PC-9 (cell line): ENCODE measurements at regions not wholly inside any gene's neighbourhood (a gene's known extent, or its start where the extent isn't known, plus 50 kb on each side); places are given as distances from the start of the nearest gene placed in this dataset.

ENCODE experiments used
- BruUV-seq: library from RNA; stranded (reverse); fragments of 400-500 nt; replicated peaks from 2 replicates; lab custom pipeline; 2021; lab: Mats Ljungman, UMichigan
- CTCF ChIA-PET: fragments of 300-600 bp; sonication (Branson Sonifier 250); formaldehyde crosslinking; loops from one replicate; lab custom pipeline; 2022; ENCODE audit warnings: antibody characterized with exemption; lab: Charles Lee
- POLR2A ChIA-PET: fragments of 300-600 bp; sonication (Branson Sonifier 250); formaldehyde crosslinking; loops from one replicate; lab custom pipeline; 2022; ENCODE audit warnings: antibody characterized with exemption; ENCODE audit not compliant: unreplicated experiment; lab: Charles Lee
- DNase-seq, 2 experiments: peaks; one replicate each; pipeline versions ENCODE4 v3.0.0 to v3.0.0-alpha.2; 2015 to 2022; ENCODE audit warnings: mixed read lengths in 1 of 2
- H2AFZ ChIP-seq: fragments of 200-600 bp; sonication (generic); 2 replicates; pipeline ENCODE4 v1.8.1; 2017; ENCODE audit warnings: antibody characterized with exemption
- H3F3A ChIP-seq: fragments of 200-600 bp; sonication (generic); 2 replicates; pipeline ENCODE4 v1.8.1; 2017; ENCODE audit warnings: antibody characterized with exemption, mild to moderate bottlenecking, low read depth; ENCODE audit not compliant: insufficient read depth
- H3K27ac ChIP-seq: fragments of 200-600 bp; sonication (generic); 2 replicates; pipeline ENCODE4 v1.6.1; 2016; ENCODE audit warnings: mixed run types
- H3K27me3 ChIP-seq: fragments of 200-600 bp; sonication (generic); 2 replicates; pipeline ENCODE4 v1.6.1; 2016; ENCODE audit warnings: low read depth, mixed run types; ENCODE audit not compliant: insufficient read depth
- H3K36me3 ChIP-seq: fragments of 200-600 bp; sonication (generic); 2 replicates; pipeline ENCODE4 v1.6.1; 2016; ENCODE audit warnings: low read depth, mixed run types
- H3K4me1 ChIP-seq: fragments of 200-600 bp; sonication (generic); replicated peaks from 2 replicates; pipeline ENCODE4 v1.6.1; 2016; ENCODE audit warnings: mixed run types; ENCODE audit not compliant: insufficient read depth
- H3K4me2 ChIP-seq: fragments of 200-600 bp; sonication (generic); 2 replicates; pipeline ENCODE4 v1.6.1; 2017; ENCODE audit warnings: mixed run types
- H3K4me3 ChIP-seq: fragments of 200-600 bp; sonication (generic); 2 replicates; pipeline ENCODE4 v1.6.1; 2016; ENCODE audit warnings: mixed run types
- H3K79me2 ChIP-seq: fragments of 200-600 bp; sonication (generic); 2 replicates; pipeline ENCODE4 v1.6.1; 2017; ENCODE audit warnings: low read depth, mixed run types
- H3K9me2 ChIP-seq: fragments of 200-600 bp; sonication (generic); 2 replicates; pipeline ENCODE4 v1.8.1; 2017; ENCODE audit warnings: mild to moderate bottlenecking; ENCODE audit not compliant: insufficient read depth
- H3K9me3 ChIP-seq: fragments of 200-600 bp; sonication (generic); 2 replicates; pipeline ENCODE4 v1.8.1; 2016; ENCODE audit warnings: low read depth; ENCODE audit not compliant: insufficient read depth
- H4K20me1 ChIP-seq: fragments of 200-600 bp; sonication (generic); 2 replicates; pipeline ENCODE4 v1.8.1; 2017; ENCODE audit not compliant: insufficient read depth
- EZH2 ChIP-seq: fragments of 200-600 bp; sonication (generic); IDR thresholded peaks from 2 replicates; pipeline ENCODE4 v1.8.0; 2017; ENCODE audit warnings: antibody characterized with exemption, low read depth
- intact Hi-C: fragments of 100-400 bp; cut with micrococcal nuclease; formaldehyde crosslinking; loops from one replicate; pipeline ENCODE4 v1.10.0; 2022; ENCODE audit not compliant: unreplicated experiment
- TF ChIP-seq, protein P1 (sequence below): fragments of 200-600 bp; sonication (generic); conservative IDR thresholded peaks from 2 replicates; pipeline ENCODE4 v1.6.1; 2017; ENCODE audit warnings: mixed run types, antibody characterized with exemption, mild to moderate bottlenecking, moderate library complexity

DNA sequence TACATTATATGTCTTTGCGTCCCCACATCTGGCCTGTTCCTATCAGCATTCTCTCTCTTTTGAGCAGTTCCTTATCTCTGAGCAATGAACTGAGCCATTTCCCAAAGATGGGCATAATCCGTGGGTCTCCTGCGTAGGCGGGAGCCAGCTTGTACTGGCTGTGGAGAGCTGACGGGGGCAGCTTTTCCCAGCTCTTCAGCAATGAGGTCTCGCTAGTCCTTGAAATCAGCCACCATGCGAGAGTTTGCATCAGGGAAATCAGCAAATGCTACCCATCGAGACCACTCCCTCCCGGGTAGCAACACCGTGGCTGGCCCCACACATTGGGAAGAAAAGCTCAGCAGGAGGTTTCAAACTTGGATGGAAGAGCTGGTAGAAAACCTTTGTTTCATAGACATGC, 51.9 kb upstream of the FAM180A start:
- H3K9me2 ChIP-seq, result no peaks in the 10 kb centered on the region
- H3K9me3 ChIP-seq, result no peaks in the 10 kb centered on the region
- no TSS peak for BruUV-seq
- H3K4me1 ChIP-seq, result peaks cover 14% of the 10 kb centered on the region
- ChIA-PET CTCF (interaction anchor here (0.7 kb wide), 1 partner anchor 129 kb away, joined by 4 read pairs; no protein-coding TSS in a partner anchor), POLR2A (no interaction called here)
- H3K79me2 ChIP-seq, result no peaks in the 10 kb centered on the region
- peak overlapping the region; percentile 62; the same call in 1 of the 2 replicates for H2AFZ ChIP-seq
- no peaks in the 10 kb centered on the region for H4K20me1 ChIP-seq
- no peaks in the 10 kb centered on the region for H3K36me3 ChIP-seq
- no peak overlapping the region; the same call in 1 of the 2 replicates for H3K4me3 ChIP-seq
- H3K4me2 ChIP-seq, result peak overlapping the region; percentile 45
- no peak for DNase-seq
- no peaks in the 10 kb centered on the region for H3K27me3 ChIP-seq
- H3F3A ChIP-seq, result no peaks in the 10 kb centered on the region
- no peak for TF ChIP-seq EZH2
- TF ChIP-seq, protein P1, sequence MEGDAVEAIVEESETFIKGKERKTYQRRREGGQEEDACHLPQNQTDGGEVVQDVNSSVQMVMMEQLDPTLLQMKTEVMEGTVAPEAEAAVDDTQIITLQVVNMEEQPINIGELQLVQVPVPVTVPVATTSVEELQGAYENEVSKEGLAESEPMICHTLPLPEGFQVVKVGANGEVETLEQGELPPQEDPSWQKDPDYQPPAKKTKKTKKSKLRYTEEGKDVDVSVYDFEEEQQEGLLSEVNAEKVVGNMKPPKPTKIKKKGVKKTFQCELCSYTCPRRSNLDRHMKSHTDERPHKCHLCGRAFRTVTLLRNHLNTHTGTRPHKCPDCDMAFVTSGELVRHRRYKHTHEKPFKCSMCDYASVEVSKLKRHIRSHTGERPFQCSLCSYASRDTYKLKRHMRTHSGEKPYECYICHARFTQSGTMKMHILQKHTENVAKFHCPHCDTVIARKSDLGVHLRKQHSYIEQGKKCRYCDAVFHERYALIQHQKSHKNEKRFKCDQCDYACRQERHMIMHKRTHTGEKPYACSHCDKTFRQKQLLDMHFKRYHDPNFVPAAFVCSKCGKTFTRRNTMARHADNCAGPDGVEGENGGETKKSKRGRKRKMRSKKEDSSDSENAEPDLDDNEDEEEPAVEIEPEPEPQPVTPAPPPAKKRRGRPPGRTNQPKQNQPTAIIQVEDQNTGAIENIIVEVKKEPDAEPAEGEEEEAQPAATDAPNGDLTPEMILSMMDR, result no peak
- intact Hi-C loops, result loop anchor here (2.0 to 5.0 kb wide), 4 partner anchors 128 to 607 kb away; partner anchors contain the start of gene STMP1
- H3K27ac ChIP-seq, result no peak overlapping the region

DNA sequence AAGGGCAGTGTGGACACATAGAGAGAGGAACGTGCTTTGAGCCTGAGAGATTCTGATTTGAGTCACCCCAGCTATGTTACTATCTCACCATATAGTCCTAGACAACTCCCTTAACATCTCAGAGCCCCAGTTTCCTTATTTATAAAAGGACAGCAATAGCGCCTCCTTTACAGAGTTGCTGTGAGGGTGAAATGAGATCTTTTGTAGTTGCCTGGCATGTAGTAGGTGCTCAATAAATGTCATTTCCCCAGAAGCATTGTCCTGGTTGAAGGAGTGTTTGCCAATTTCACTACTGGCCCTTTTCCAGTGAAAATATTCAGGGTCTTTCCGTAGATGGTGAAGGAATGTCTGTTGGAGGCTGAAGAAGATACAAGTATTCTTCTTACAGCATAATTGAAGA, 51.3 kb upstream of the FAM180A start:
- Histone ChIP-seq H3K4me1 (peaks cover 14% of the 10 kb centered on the region), H2AFZ (no peak overlapping the region), H3K4me2 (no peak overlapping the region), H4K20me1 (no peaks in the 10 kb centered on the region), H3K27ac (no peak overlapping the region), H3K9me2 (no peaks in the 10 kb centered on the region), H3K36me3 (no peaks in the 10 kb centered on the region), H3K79me2 (no peaks in the 10 kb centered on the region), H3K4me3 (no peak overlapping the region), H3K9me3 (no peaks in the 10 kb centered on the region), H3K27me3 (no peaks in the 10 kb centered on the region), H3F3A (no peaks in the 10 kb centered on the region)
- ChIA-PET POLR2A (interaction anchor here (0.6 kb wide), 1 partner anchor 190 kb away, joined by 5 read pairs; no protein-coding TSS in a partner anchor), CTCF (interaction anchor here (0.6 kb wide), 1 partner anchor 133 kb away, joined by 14 read pairs; no protein-coding TSS in a partner anchor)
- intact Hi-C loops, result loop anchor here (2.0 to 5.0 kb wide), 4 partner anchors 127 to 607 kb away; partner anchors contain the start of gene STMP1
- DNase-seq, result no peak
- no peak for TF ChIP-seq EZH2
- TF ChIP-seq, protein P1, result no peak
- no TSS peak for BruUV-seq
